ENCODE measurements at regions not wholly inside any gene's neighbourhood (a gene's known extent, or its start where the extent isn't known, plus 50 kb on each side); places are given as distances from the start of the nearest gene placed in this dataset.

DNA sequence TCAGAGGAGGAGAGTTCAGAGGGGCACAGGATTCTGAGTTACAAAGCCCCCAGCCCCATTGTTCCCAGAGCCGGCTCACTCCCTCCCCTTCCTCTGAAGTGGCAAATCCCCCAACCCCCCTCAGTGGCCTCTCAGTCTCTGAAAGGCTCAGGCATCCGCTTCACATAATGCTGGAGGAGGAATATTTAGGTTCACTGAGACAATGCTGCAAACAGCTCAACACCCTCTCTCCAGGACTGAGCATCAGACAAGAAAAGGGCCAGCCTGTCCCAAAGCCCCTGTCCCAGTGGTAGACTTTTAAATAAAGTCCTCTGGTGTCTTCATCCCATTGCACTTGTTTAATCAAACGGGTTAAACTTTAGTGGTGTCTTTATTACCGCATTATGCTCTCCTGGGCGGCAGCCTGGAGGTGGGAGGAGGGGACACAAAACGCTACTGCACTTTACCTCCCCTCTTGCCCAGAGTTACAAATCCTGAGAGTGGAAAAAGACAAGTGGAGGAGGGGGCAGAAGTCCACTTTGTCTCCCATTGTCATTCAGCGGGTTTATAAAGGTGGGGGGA lies 257.9 kb downstream of the FGFR2 start:
- no peak for DNase-seq (ENCODE audit: low read depth)
- no peak overlapping the region for H3K4me3 ChIP-seq (ENCODE audit: low read depth, low read length)
- TF ChIP-seq, protein P1, sequence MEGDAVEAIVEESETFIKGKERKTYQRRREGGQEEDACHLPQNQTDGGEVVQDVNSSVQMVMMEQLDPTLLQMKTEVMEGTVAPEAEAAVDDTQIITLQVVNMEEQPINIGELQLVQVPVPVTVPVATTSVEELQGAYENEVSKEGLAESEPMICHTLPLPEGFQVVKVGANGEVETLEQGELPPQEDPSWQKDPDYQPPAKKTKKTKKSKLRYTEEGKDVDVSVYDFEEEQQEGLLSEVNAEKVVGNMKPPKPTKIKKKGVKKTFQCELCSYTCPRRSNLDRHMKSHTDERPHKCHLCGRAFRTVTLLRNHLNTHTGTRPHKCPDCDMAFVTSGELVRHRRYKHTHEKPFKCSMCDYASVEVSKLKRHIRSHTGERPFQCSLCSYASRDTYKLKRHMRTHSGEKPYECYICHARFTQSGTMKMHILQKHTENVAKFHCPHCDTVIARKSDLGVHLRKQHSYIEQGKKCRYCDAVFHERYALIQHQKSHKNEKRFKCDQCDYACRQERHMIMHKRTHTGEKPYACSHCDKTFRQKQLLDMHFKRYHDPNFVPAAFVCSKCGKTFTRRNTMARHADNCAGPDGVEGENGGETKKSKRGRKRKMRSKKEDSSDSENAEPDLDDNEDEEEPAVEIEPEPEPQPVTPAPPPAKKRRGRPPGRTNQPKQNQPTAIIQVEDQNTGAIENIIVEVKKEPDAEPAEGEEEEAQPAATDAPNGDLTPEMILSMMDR (IDR thresholded peaks at IDR 0.05; ENCODE audit: low read depth, low read length, missing control alignments), result no peak

DNA sequence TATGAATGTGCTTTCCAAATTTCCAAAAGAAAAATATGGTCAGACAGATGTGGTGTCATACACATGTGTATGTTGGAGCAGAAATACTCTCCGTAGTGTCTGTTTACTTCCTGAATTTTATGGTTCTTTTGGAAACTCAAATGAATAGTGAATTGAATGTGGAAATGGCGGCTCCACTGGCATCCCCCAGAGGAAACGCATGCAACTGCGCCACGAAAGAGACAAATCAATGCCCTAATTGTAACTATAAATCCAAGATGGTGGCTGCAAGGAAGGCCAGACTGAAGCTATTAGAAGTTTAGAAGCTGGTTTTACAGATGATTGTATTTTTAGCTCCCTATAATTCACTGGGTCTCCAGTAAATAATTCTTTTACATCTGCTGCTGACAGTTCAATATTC lies 246.7 kb downstream of the FGFR2 start:
- TF ChIP-seq, protein P1 (IDR thresholded peaks at IDR 0.05; ENCODE audit: low read depth, low read length, missing control alignments), result no peak
- no peak for DNase-seq (ENCODE audit: low read depth)
- no peak overlapping the region for H3K4me3 ChIP-seq (ENCODE audit: low read depth, low read length)

DNA sequence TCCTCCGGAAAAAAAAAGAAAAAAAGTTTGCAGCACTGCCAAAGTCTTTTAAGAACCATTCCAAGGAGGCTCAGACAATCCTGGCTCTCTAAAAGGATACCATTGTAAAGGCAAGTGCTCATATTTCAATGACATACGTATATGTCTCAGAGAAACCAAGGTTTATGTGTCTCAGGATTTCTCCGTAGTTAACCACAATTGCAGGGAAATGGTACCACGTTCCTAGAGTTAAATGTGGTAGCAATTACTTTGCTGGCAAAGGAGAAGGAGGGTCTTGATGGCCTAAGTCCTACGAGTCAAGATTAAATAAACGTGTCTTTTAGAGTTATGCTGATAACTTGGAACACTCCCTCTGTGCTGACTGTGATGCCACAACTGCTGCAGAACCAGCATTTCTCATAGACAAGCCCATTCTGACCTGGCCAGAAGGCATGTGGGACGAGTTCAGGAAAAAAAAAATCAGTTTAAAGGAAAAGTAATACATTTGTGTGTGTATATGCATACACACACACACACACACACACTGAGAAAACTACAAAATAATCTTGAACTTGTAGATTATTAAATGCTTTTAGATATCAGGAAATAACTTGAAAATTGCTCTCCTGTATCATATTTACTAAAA lies 245.9 kb downstream of the FGFR2 start:
- TF ChIP-seq, protein P1 (IDR thresholded peaks at IDR 0.05; ENCODE audit: low read depth, low read length, missing control alignments), result no peak
- no peak for DNase-seq (ENCODE audit: low read depth)
- no peak overlapping the region for H3K4me3 ChIP-seq (ENCODE audit: low read depth, low read length)

DNA sequence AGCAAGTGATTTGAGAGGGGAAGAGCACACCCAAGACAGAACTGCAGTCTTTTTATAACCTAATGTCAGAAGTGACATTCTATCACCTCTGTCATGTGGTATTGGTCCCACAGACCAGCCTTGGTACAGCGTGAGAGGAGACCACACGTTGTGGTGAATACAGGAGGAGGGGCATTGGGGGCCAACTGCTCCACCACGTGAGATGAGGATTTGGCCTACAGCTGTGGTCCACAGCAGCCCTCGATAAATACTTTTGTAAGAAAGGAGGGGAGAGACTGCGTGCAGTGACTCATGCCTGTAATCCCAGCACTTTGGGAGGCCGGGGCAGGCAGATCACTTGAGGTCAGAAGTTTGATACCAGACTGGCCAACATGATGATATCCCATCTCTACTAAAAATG lies 243.1 kb downstream of the FGFR2 start:
- DNase-seq (ENCODE audit: low read depth), result no peak
- TF ChIP-seq, protein P1 (IDR thresholded peaks at IDR 0.05; ENCODE audit: low read depth, low read length, missing control alignments), result no peak

DNA sequence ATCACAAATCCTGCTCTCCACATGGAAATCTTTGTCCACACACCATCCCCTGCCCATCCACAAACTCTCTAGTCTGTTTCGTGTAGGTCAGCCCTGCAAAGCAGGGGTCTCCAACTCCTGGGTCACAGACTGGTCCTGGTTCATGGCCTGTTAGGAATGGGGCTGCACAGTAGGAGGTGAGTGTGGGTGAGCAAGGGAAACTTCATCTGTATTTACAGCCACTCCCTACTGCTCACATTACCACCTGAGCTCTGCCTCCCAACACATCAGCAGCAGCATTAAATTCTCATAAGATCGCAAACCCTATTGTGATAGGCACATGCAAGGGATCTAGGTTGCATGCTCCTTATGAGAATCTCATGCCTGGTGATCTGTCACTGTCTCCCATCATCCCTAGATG lies 242.1 kb downstream of the FGFR2 start:
- DNase-seq (ENCODE audit: low read depth), result no peak
- TF ChIP-seq, protein P1 (IDR thresholded peaks at IDR 0.05; ENCODE audit: low read depth, low read length, missing control alignments), result no peak
- H3K4me3 ChIP-seq (ENCODE audit: low read depth, low read length), result no peak overlapping the region

More for the DNA sequence above, 243.1 kb downstream of the FGFR2 start:
- no peak overlapping the region for H3K4me3 ChIP-seq (ENCODE audit: low read depth, low read length)

DNA sequence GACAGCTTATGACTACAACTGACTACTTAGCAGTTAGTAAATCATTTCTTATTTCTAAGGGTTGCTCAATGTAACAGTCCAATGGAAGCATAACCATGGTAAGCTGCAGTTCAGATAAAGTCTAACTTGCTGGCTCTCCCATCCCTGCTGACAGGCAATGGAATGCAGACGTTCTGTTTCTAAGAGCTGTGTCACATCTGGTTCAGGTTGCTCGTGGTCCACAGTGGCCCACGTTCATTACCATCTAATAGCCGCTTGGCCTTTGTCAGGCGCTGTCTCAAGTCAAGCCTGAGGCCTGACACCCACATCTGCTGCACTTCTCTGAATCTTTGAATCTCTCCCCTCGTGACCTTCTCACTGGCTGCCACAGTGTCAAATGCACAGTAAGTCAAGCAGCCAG lies 240.8 kb downstream of the FGFR2 start:
- TF ChIP-seq, protein P1 (IDR thresholded peaks at IDR 0.05; ENCODE audit: low read depth, low read length, missing control alignments), result no peak
- no peak overlapping the region for H3K4me3 ChIP-seq (ENCODE audit: low read depth, low read length)
- DNase-seq (ENCODE audit: low read depth), result no peak

DNA sequence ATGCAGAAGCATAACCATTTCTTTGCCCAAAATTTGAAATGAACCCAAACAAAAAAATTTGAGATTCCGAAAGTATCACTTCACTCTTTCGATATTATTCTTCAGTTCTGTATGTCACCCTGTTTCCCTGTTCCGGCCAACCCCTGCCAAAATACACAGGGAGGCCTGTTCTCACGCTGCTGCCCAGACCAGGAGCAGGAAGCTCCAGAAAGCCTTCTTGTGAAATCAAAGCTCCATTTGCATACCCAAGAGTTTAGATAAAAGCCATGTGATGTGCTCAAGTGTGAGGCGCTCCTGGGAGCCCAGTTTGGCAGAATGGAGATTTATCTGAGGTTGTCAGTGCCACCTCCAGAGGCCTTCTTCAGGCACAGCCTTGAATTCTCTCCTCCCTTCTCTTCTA lies 236.2 kb downstream of the FGFR2 start:
- DNase-seq (ENCODE audit: low read depth), result no peak
- no peak overlapping the region for H3K4me3 ChIP-seq (ENCODE audit: low read depth, low read length)
- TF ChIP-seq, protein P1 (IDR thresholded peaks at IDR 0.05; ENCODE audit: low read depth, low read length, missing control alignments), result no peak
